HG03045 (cell line): ENCODE measurements at regions not wholly inside any gene's neighbourhood (a gene's known extent, or its start where the extent isn't known, plus 50 kb on each side); places are given as distances from the start of the nearest gene placed in this dataset.

Source experiments
- ATAC-seq: cut with Tn5 transposase; IDR thresholded peaks from one replicate; pipeline ENCODE4 v1.9.1; 2021; ENCODE audit warnings: mild to moderate bottlenecking, moderate library complexity; ENCODE audit not compliant: unreplicated experiment

GRCh38 chr3:80113331-80113730, 345.5 kb upstream of the ROBO1 start:
- no peak for ATAC-seq

DNA sequence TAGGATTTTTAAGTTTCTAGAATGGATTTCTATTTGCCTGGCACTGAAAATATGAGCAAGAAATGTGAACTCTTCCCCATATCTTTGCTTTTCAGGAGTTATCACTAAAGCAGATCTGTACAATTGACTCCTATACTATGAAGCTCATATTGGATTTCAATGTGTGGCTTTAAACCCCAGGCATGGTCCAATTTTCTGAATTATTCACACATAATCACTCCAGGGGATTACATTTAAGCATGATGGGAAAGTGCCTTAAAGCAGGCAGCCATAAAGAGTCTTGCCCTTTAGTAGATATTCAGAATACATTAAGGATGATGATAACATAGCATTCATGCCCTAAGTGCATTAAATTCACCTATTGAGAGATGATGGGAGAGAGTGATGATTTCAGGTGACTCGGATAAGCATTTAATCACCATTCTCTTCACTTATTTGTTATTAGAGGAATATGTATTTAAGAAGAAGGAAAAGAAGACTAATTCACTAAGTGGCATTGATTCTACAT, 331.8 kb upstream of the ROBO1 start:
- ATAC-seq: no peak

- no peak for ATAC-seq
These were observed 329.9 kb upstream of the ROBO1 start for GRCh38 chr3:80097674-80098073.

DNA sequence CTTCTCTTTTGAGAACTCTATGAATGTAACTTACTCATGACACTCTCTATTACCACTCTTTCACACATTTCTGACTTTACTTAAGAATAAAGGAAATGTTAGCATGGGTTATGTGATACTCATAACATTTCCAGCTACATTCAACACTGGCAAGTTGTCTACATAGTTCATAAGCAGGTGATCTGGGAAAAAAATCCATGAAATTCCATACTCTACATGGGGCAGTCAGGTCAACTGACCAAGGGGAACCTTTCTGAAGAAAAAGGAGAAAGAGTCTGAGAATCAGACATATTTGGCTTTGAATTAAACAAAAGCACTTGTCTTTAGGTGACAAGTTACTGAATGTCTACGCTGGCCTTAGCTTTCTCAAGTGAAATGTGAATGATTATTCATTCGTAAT, 329.1 kb upstream of the ROBO1 start:
- no peak for ATAC-seq

- ATAC-seq: no peak
These were observed 326.8 kb upstream of the ROBO1 start for GRCh38 chr3:80094589-80094988.

DNA sequence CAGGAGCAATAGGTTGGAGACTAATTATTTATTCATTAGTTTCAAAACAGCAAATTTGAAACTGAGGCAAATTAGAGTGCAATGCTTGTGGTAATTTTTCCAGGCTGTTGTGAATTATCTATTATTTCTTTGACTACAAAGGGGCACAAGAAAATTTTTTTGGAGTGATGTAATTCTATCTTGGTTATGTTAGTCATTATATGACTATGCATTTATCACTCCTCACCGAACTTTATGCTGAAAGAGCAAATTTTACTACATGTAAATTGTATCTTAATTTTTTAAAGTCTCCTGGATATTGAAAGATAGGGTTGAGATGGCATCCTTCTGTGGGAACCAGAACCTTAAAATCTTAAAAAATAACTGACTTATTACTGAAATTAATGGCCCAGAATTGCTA, 320.0 kb upstream of the ROBO1 start:
- ATAC-seq: no peak

GRCh38 chr3:80086426-80086825, 318.6 kb upstream of the ROBO1 start:
- no peak for ATAC-seq

GRCh38 chr3:80079886-80080285, 312.1 kb upstream of the ROBO1 start:
- ATAC-seq: no peak

DNA sequence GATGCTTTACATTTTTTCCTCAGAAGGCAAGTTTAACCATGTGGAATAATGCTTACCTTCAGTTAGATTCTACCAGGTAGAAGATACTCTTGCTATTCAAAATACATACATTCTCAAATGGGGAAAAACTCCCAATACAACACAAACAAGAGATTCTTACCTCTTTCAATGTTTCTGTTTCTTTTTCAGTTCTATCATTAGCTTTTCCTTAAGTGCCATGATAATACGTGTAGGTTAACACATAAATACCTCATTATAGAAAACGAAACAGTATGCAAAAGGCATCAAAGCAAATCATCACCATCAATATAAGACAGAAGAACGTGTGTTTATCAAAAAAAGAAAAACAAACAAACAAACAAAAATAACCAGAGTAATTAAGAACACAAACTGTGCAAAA, 300.7 kb upstream of the ROBO1 start:
- no peak for ATAC-seq

DNA sequence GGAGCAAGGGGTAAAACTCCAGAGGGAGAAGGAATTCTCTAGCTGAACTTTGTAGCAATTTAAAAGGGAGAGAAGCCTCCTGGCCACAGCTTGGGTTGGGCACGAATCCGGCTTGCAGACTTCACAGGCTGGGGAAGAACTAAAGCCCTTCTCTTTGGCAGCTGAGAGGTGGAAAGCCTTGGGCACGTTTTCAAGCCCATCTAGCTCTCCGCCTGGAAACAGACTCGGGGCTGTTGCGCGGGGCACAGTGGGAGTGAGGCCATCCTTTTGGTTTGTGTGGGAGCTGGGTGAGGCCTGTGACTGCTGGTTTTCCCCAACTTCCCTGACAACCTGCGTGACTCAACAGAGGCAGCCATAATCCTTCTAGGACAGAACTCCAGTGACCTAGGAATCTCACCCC, 295.7 kb upstream of the ROBO1 start:
- no peak for ATAC-seq

DNA sequence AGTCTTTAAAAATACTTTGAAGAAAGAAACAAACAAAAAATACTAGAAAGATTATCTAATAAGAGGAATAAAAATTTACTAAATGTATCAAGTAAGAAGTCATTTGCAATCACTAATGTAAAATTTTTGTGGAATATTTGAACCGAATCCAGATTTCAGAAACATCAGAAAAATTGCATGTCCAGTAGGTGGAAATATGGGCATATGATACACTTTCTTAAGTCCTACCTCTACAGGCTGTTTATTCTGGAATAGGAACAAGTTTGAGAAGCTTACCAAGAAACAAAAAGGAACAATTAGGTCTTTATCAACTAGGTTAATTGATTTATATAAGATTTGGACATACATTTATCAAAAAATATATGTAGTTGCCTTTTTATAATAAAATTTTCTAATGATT, 292.9 kb upstream of the ROBO1 start:
- ATAC-seq: no peak

DNA sequence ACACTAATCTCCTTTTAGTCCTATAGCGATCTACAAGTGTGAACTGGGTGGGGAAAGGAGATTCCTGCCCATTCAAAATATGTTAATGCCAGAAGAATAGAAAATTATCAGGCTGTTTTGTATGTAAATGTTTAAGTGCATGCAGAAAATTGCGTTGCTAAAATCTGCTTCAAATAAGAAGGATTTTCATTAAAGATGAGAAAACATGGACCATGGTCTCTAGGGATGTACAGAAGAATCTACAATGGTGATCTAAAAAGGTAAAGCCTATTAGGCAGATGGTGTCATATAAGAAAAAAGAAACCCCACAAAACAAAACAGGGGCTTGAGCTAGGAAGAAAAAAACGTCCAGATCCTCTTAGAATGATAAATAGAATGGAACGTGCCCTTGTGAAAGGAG, 287.5 kb upstream of the ROBO1 start:
- no peak for ATAC-seq

DNA sequence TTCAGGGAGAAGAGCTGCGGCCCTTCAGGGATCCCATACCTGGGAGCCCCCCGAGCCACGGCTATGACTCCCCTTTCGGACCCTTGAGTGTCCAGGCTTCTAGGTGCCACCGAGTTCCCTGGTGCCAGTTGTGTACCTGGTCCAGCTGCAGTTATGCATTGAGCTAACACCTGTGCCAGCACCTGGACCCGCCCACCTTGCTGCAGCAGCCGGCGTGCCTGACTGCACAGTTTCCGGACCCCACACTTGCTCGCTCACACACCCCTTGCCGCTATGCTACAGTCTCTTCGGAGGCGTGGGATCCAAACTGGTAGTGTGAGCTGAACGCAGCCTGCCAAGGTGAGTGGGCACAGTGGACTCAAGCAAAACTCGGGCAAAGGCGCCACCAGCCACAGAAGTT, 284.5 kb upstream of the ROBO1 start:
- ATAC-seq: no peak

GRCh38 chr3:80051602-80051962, 283.8 kb upstream of the ROBO1 start:
- ATAC-seq: no peak

DNA sequence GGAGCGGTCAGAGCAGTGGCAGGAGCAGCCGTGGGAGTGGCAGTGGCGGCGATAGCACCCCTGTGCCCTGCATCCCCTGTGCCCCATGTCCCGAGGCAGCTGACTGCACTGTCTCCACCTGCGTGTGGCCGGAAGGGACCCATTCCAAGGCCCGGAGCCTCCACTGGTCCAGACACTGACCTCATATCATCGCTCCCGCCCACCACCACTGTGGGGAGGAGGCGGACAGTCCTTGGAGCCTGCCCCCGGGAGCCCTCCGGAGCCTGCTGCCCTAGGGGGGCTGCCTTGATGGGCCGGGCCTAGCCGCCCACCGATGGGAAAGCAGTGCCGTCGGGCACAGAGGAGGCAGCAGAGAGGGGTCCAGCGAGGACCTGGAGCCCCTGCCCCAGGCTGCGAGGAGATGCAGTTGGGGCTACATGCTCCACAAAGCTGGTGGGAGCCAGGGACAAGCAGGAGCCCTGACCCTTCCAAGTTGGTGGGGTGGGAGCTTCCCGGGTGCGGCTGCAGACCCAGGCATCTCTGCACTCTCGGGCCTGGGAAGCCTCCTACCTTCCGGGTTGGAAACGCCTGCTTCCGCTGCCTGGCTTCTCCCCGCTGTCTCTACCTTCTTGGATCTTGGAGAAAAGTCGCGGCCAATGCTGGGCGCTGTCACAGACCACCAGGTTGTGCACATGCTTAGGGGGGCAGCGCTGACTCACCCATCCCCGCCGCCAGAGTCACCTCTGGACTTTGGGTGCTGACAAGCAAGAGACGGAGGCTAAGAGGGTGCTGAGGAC, 283.2 kb upstream of the ROBO1 start:
- no peak for ATAC-seq

DNA sequence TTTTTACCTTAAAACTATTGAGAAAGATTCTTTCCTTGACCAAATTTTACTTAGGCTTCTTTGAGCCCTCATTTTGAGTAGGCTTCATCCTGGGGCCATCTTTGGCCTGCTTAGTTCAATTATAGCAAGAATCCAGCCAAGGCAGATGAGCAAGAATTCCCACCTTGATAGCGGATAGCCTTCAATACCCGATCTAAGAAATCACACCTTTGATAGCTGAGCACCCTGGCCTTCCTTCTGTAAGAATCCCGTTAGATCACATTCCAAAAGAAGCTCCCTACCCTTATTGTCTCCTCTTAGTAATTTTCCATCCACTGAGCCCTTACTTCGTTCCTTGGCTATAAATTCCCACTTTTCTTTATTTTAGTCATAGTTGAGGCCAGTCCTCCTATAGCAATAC, 275.4 kb upstream of the ROBO1 start:
- ATAC-seq: no peak

DNA sequence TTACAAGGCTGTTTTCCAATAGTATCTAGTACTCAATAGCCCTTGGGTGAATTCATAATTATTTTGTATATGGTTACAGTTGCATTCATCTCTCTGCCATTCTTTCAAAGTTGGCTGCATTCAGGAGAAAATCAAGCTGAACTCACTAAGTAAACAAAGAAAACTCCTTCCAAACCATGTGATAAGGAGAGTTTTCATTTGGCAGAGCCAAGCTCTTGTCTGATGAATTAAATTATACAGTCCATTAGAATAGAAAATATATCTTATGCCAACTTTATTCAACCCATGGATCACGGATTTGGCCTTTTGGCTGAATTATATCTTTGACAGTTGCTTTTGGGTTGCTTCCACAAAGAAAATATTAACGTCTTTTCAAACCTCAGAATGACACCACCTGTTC, 272.3 kb upstream of the ROBO1 start:
- ATAC-seq: no peak

DNA sequence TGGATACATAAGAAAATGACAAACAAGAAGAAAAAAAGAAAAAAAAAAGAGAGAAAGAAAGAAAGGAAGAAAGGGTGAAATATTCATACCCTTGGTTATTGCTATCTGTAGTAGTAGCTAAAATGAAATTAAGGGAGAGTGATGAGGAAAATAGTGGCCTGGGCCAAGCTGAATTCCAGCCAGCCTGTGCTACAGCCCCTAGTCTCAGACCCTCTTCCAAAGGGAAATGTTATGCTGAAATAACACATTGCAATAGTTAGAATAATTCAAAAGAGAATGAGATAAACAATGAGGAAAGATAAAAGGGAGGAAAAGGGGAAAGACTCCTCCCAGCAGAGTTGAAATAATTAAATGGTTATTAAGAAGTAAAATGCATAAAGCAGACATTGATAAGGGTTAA, 268.4 kb upstream of the ROBO1 start:
- no peak for ATAC-seq

GRCh38 chr3:80035021-80035420, 267.2 kb upstream of the ROBO1 start:
- no peak for ATAC-seq

DNA sequence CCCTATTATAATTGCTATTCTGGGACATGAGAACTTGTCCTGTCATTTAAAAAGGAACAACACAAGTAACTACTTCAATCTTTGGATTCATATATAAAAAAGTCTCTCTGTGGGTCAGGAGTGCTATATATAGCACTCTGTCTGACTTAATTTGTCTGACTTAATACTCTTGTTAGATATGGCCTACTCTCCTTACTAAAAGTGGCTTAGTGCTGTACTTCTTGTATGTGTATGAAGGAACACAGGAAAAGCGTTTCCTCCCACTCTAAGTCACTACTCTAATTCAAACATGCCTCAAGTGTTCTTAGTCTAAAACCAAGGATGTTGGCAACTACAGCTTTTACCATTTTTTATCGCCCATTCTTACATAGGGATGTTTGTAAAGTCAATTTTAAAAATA, 255.2 kb upstream of the ROBO1 start:
- no peak for ATAC-seq

DNA sequence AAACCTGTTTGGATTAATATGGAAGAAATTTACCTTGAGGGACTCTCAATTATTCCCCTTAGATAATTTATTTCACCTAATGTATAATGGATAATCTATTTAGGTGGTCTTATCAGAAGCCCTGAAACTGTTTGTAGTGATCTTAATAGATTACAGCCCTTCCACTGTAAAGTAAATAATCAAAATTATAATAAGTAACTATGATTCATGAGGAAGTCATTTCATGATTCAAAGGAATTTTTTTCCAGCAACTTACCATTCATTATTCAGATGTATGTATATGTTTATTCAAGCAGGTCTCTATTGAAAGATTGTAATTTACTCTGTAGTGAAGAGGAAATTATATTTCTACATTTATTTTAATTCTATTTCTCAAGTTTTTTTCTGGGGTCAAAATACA, 250.6 kb upstream of the ROBO1 start:
- no peak for ATAC-seq

GRCh38 chr3:80017369-80017768, 249.6 kb upstream of the ROBO1 start:
- no peak for ATAC-seq

GRCh38 chr3:80014576-80014975, 246.8 kb upstream of the ROBO1 start:
- no peak for ATAC-seq
